AG10803 (cell line): ENCODE measurements at regions not wholly inside any gene's neighbourhood (a gene's known extent, or its start where the extent isn't known, plus 50 kb on each side); places are given as distances from the start of the nearest gene placed in this dataset.

Source experiments
- DNase-seq: peaks from one replicate; pipeline ENCODE4 v3.0.0; 2010; ENCODE audit warnings: low read depth
- H3K4me3 ChIP-seq: 2 replicates; pipeline ENCODE4 v1.5.1; 2011; ENCODE audit warnings: mild to moderate bottlenecking, low read length, control low read depth
- TF ChIP-seq, protein P1 (sequence below): conservative IDR thresholded peaks from 2 replicates; pipeline ENCODE4 v1.5.1; 2011; ENCODE audit warnings: mild to moderate bottlenecking, low read length, control low read depth, inconsistent platforms

GRCh38 chr10:118903251-118903650 lies 126.3 kb upstream of the NANOS1 start:
- DNase-seq, result no peak
- no peak overlapping the region for H3K4me3 ChIP-seq
- TF ChIP-seq, protein P1, sequence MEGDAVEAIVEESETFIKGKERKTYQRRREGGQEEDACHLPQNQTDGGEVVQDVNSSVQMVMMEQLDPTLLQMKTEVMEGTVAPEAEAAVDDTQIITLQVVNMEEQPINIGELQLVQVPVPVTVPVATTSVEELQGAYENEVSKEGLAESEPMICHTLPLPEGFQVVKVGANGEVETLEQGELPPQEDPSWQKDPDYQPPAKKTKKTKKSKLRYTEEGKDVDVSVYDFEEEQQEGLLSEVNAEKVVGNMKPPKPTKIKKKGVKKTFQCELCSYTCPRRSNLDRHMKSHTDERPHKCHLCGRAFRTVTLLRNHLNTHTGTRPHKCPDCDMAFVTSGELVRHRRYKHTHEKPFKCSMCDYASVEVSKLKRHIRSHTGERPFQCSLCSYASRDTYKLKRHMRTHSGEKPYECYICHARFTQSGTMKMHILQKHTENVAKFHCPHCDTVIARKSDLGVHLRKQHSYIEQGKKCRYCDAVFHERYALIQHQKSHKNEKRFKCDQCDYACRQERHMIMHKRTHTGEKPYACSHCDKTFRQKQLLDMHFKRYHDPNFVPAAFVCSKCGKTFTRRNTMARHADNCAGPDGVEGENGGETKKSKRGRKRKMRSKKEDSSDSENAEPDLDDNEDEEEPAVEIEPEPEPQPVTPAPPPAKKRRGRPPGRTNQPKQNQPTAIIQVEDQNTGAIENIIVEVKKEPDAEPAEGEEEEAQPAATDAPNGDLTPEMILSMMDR, result no peak

DNA sequence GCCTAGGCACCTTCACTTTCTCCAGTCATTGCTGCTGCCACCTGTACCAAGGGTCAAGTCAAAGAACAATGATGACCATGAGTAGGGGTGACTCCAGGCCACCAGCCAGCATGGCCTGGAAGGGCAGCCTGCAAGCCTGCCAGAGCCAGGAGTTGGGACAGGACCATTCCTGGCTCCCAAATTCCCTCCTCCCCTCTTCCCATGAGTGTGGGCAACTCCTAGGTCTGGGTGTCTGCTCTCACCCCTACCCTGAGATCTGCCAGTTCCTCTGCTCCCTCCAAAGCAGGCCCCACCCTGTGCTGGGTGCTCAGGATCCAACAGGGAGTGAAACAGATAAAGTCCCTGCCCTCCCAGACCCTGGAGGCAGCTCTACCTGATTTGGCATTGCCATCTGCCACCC lies 125.8 kb upstream of the NANOS1 start:
- TF ChIP-seq, protein P1, result no peak
- no peak for DNase-seq
- H3K4me3 ChIP-seq, result no peak overlapping the region

- DNase-seq, result no peak
- no peak overlapping the region for H3K4me3 ChIP-seq
- TF ChIP-seq, protein P1, result no peak
These were observed 125.2 kb upstream of the NANOS1 start for GRCh38 chr10:118904286-118904685.

DNA sequence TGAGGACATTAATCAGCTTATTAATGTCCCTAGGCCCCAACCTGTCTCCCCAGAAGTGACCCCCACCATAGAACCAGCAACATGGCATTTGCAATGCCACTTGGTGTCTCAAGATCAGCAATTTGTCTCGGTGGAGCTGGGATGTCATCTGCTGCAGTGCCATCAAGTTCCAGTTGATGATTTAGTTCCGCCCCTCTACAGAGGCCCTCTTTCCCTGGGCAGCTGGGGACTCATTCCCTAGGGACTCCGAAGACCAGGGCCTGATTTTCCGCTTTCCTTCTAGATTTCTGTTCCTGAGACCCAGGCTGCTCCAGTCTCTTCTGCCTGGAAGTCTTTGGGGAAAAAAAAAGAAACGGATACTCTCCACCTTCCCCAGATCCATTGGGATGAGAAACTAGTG lies 122.5 kb upstream of the NANOS1 start:
- no peak for DNase-seq
- TF ChIP-seq, protein P1, result no peak
- no peak overlapping the region for H3K4me3 ChIP-seq

GRCh38 chr10:118908557-118909256 lies 120.8 kb upstream of the NANOS1 start:
- DNase-seq, result no peak
- H3K4me3 ChIP-seq, result no peak overlapping the region
- TF ChIP-seq, protein P1, result no peak

DNA sequence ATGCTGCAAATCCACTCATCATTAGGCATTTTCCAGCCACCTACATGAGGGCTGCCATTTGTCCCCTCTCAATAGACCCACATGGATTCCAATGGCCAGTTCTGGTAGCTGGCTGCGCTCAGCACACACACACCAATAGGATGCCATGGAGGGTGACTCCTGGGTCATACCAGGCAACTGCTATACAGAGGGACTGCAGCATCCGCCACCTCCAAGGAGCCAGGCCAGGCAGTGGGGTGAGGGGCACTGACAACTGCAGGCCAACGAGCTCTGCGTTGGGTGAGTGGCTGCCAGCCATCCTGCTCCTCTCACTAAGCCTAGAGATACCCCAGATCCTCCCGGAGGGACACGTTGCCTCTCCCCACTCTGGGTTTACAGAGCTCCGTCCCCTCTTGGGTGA lies 118.8 kb upstream of the NANOS1 start:
- no peak for DNase-seq

DNA sequence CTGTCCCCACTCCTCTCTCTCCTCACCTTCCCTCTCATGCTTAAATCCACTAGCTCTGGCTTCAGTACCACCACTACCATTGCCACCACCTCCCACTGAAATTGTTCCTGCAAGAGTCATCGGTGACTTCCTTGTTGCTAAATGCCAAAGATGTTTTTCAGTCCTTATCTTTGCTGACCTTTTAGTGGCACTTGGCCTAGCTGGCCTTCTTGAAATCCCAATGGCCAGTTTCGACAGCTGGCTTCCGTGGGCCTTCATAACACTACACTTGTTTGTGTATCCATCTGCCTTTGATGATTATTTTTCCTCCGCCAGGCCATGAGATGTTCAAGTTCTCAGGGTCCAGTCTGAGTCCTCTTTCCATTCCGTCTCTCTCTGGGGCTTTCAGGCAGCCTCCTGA lies 118.2 kb upstream of the NANOS1 start:
- TF ChIP-seq, protein P1, result no peak
- DNase-seq, result peak; percentile 21

More for the DNA sequence above, 118.8 kb upstream of the NANOS1 start:
- H3K4me3 ChIP-seq, result no peak overlapping the region
- TF ChIP-seq, protein P1, result no peak

More for the DNA sequence above, 118.2 kb upstream of the NANOS1 start:
- H3K4me3 ChIP-seq, result no peak overlapping the region
